ENCODE measurements at regions not wholly inside any gene's neighbourhood (a gene's known extent, or its start where the extent isn't known, plus 50 kb on each side); places are given as distances from the start of the nearest gene placed in this dataset.

DNA sequence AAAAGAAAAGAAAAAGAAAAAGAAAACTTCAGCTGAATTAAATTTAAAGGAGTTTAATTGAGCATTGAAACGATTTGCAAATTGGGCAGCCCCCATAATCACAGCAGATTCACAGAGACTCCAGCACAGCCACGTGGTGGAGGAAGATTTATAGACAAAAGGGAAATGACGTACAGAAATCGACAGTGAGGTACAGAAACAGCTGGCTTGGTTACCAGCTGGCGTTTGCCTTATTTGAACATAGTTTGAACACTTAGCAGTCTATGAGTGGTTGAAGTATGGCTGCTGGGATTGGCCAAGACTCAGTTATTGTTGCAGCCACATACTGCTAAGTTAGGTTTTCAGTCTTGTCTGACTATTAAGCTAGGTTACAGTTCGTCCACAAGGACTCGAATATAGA is 312.2 kb upstream of the SLC14A2 start:
- TF ChIP-seq POLR2A (IDR thresholded peaks at IDR 0.05): no peak
- no peak for TF ChIP-seq EP300 (IDR thresholded peaks at IDR 0.05)

All from ovary (tissue), 1 donor.